CD4-positive, alpha-beta T cell treated with Interferon alpha-2 for 1 hour (primary cell): ENCODE measurements at regions not wholly inside any gene's neighbourhood (a gene's known extent, or its start where the extent isn't known, plus 50 kb on each side); places are given as distances from the start of the nearest gene placed in this dataset.

ENCODE experiments used
- DNase-seq, 2 donors: peaks; one replicate each; pipeline ENCODE4 v3.0.0-alpha.2; 2020 to 2022

DNA sequence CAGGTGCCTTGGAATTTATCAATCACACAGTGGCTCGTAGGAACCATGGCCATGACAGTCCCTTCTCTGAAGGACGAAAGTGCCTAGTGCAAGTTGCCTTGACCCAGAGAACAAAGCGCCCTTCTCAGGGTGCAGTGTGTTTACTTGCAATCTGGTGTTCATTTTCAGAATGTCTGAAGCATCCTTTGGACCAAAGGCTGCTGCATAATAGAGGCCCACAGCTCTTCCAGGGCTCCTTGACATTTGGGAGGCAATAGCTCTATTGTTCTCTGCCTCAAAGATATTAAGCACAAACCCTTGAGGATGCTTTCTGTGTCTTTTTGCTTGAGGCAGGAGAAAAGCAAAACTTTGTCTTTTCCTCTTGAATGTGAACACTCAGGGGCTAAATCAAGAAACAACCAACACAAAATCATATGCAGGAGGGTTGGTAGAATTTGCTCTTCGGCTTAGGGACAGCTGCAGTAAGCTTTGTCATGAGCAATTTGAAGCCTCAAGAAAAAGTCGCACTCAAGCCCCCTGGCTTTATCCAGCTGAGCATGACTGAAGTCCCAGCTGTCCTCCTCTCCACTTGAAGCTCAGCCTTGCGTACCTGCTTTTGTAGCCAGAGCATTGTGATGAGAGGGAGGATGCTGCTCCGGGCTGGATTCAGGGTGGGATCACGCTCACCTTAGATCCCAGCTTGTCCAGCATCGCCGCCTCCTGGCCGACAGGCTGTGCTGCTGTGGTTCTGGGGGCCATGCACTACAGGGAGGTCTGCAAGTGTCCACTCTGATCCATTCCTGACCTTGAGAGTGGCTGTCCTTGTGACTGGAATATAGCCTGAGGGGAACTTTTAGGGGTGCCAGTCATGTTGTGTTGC, 495.4 kb downstream of the CDH26 start:
- no peak for DNase-seq

DNA sequence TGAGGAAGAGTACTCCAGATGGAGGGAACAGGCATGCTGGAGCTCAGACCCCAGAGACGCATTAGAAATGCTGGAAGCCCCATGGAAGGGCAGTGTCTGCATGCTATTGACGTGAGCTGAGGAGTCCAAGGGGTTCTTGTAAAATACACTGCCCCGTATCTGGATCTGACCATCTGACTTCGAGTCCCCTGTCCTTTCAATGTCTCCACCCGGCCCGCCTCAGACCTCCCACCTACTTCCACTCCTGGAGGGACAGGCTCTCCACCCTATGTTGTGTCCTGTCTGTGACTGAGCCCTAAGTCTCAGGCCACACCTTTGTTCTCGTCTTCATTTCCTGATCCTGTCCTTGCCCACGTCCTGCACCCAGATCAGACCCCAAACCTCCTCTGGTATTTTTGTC, 496.3 kb downstream of the CDH26 start:
- DNase-seq: no peak

DNA sequence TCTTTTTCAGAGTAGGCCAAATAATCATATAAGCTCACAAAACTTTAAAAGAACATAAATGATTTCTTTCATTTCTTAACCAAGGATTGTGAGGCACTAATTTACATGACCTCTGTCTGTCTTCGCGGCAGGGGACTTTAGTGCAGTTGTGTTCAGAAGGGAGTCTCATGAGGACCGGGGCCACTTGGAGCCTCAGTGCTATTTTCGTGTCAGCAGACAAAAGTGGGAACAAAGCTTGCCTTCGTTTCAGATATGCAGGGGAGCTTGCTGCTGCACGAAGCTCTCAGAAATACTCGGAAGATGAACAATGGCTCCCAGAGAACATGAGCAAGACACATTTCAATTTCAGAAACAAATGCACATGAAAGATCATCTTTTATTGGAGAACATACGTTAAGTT, 497.0 kb downstream of the CDH26 start:
- DNase-seq: no peak

DNA sequence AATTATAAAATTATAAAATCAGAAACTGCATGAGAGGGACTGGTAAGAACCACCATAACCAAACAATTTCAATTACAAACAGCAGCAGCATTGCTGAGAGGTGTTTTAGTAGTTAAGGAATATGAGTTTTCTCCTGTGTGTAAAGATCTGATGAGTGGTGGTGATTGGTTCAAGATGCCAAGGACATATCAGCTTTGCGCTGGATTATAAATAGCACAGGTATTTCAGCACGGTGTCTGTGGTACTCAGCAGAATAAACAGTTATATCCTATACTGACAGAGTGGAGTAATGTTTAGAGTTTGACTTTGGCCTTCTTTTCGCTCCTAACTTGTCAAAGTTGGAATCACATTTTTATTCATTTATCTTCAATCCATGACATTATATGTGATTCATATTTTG, 501.0 kb downstream of the CDH26 start:
- no peak for DNase-seq

DNA sequence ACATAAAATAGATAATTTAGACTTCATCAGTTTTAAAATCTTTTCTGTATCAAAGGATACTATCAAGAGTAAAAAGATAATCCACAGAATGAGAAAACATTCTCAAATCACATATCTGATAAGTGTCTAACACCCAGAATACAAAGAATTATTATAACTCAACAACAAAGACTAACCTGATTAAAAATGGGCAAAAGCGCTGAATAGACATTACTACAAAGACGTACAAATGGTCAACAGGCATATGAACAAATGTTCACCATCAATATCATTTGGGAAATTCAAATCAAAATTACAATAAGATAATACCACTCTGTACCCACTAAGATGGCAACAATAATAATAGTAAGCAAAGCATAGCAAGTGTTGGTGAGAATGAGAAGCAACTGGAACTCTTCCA, 503.8 kb downstream of the CDH26 start:
- DNase-seq: no peak

DNA sequence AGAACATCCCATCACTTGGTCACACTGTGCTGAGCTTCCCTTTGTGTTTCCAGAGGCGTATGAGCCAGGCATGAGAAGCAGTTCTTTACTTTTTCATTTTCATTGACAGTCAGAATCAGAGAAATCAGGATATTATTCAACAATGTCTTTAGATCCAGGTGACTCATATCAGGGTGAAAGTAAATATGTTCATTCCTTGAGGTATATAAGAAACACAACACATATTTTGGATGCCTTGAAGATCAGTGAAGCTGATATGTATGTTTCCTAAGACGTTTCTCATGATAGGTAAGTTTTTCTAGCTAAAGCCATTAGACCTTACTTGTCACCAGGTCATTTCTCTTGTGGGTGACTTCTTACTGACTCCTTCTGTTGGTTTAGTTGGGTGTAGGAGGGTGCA, 505.6 kb downstream of the CDH26 start:
- DNase-seq: no peak

DNA sequence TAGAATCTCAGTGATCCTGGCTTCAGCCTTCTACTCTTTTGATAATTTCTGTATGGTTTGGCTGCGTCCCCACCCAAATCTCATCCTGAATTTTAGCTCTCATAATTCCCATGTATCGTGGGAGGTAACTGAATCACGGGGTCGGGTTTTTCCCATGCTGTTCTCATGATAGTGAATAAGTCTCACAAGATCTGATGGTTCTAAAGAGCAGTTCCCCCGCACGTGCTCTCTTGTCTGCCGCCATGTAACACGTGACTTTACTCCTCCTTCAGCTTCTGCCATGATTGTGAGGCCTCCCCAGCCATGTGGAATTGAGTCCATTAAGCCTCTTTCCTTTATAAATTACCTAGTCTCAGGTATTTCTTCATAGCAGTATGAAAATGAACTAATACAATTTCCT, 507.2 kb downstream of the CDH26 start:
- DNase-seq: no peak

DNA sequence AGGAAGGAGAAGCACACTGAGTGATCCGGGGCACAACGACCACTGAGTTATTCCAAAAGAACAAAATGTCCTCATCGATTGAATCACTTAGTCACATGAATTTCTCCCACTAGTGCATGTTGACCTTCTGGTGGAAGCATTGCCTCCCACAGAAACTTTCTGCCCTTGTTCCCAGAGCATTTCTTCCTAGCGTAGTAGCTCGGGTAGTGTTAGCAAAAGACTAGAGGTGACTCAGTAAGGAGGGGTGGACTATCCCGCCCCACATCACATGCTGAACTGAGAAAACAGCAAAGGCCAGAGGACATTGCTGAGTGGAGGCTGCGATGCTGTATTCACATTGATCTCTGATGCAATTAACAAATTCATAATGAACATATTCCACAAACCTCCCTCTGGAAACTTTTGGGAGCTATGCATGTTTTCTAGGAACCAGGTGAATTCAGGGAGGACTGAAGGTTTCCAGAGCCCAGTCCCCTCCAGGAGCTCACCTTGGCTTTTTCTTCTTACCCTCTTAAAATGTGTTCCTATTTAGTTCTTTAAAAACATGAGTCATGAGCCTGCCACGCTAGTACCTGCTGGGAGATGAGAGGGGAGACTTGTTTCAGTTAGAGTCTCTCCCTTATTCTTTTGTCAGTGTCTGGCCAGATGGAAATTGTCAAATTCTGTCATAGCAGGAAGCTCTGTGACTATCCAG, 507.9 kb downstream of the CDH26 start:
- no peak for DNase-seq

DNA sequence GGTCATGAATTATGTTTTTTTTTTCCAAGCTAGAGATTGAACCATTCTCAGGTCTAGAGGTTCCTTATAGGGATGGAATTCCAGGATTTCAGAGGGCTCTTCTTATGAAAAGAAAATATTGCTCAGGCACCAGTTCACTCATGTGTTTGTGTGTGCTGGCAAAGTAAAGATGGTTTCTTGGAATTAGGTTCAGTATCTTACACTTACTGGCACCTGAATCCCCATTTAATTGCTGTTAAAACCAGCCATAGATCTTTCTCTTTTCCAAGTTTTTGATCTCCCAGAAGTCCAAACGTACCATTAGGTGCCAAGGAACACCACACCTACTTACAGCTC, 508.4 kb downstream of the CDH26 start:
- DNase-seq: no peak

DNA sequence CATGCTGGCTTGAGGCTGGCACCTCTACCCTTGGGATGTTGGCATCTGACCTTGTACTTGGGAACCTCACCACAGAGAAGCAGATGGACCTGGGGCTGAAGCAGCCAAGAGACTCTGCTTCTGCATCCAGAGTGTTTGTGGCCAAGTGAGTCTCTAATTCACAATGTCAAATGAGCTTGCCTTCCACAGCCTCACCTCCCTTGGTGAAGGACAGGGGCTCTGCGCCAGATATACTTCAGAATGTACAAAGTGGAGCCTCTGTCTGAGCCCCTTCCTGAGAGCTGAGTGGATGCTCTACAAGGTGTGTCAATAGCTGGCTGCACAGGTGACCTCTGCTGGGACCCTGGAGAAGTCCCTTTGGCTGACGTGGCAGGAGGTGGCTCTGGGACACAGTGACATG, 508.9 kb downstream of the CDH26 start:
- no peak for DNase-seq

DNA sequence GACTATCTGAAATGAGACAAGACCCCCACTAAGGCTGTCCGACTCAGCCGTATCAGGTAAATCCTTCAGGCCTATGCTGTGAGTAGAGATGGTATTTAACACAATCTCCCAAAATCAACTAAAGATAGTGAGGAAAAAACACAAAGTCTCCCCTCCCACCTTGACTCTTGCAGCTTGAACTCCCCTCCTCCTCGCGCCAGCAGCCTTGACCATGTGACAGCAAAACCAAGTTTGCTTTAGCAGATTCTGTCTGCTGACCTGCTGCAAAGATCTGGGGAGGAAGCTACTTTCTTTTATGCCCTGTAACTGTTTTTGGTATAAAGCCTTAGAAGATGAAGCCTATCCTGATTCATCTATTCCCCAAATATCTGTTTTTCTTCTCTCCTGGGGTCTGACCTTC, 509.5 kb downstream of the CDH26 start:
- no peak for DNase-seq

DNA sequence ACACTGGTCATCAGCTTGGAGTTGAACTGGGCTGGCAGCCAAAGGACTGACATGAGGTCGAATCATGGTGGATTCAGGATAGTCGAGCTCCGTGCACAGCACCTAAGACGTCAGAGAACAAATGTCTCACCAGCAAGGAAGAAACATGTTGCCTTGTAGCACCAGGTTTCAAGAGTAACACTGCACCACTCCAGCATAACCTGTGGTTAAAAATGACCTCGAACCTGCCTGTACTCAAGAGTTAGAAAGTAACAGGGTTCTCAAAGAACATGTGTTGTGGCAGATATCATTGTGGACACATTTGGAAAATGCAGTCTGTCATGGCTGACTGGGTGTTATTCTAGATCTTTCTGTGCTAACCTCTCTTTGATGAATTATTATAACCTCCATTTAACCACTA, 511.6 kb downstream of the CDH26 start:
- DNase-seq: no peak

DNA sequence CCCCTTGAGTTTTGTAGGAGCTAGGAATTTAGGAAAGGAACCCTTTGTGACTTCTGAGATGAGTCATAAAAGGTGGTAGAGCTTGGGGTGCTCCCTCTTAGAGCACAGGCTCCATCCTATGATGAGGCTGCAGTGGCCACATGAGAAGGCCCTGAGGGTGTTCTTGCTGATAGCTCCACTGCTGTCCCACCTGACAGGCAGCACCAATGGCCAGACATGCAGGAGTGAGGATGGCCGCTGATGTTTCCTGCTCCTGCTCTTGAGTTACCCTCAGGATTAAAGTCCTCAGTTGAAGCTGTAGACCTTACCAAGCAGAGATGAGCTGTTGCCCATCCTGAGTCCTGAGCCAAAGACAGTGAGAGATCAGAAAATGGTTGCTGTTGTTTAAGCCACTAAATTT, 512.1 kb downstream of the CDH26 start:
- DNase-seq: no peak

DNA sequence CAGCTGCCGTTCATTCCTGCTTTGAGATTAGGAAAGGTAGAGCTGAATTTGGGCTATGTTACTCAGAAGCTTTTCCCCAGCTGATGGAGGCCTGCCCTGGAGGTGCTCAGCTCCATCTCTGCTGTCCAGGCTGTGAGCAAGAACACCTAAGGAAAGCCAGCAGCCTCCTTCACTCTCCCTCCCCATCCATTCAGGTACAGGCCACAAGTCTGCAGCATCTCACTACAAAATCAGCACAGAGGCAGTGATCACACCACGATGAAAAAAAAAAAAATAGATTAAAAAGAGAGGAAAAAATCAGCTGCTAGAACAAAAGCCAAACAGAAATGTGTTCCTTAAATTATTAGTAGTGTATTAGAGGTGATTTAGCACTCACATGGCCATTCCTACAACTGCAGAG, 515.0 kb downstream of the CDH26 start:
- DNase-seq: no peak

DNA sequence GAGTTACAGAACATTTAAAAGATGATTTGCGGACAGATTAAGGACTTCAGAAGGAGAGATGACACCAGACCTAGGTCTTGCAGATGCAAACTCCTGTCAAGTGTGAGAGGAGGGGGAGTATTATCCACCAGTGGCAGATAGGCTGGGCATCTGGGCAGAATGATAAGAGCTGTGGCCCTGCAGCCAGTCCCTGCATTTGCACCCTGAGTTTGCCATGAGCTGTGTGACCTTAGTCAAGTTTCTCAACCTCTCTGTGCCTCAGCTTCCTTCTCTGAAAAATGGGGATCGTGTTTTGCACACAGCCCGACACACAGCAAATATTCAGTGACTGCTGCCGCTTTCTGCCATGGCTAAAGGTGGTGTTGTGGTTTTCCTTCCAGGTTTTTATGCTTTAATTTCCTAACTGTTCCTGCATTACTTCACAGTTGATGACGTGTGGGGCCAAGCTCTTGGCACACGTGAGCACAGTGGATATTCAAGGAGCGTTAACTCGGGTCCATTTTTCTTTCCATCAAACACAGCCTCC, 516.2 kb downstream of the CDH26 start:
- DNase-seq: no peak

DNA sequence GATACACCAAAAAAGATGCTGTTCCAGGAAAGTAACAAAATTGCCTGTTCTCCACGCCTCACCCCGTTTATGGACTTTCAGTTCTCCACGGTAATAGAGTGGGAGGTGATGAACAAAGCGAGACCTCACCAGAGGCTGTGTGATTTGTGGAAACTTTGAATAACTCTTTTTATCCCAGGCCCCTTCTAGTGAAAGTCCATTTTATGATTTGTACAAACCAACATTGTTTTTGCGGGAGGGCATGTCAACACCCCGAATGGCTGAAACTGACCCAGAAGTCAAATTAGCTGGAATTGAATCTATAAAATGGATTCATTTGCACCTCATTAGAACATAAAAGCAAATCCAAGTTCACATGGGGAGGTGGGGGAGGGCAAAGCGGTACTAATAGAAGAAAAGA, 517.8 kb downstream of the CDH26 start:
- no peak for DNase-seq

DNA sequence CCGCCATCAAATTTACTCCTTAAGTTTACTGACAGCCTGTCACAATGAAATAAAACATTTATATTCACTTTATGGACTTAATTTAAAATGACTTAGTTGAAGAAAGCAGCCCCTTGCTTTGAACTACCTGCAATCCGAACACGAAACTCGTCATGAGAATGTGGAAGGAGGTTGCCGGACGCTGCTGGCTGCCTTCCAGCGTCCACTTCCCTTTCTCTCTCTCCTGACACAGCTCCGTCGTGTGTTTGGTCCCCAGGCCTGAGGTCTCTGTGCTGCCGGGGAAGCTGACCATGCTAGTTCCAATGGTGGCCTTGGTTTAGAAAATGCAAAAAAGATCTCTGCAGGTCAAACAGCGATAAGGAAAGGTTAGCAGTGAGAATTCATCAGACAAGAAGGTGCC, 519.7 kb downstream of the CDH26 start:
- DNase-seq: no peak

DNA sequence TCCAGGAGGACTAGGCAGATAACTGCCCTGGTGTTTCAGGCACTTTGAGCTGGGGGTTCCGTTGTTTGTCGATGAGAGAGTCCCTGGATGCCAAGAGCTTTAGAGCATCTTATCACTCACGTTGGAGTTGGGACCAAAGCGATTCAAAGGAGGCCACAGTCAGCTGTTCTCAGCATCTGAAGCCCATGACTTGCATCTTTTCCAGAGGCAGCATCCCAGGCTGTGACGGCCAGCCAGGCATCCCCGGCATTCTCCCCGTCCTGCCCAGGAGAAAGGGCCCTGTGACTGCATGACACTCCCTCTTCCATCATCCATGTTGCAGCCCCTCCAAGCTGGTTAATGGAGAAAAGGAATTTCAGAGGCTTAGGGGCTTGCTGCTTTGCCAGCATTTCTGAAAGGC, 520.3 kb downstream of the CDH26 start:
- DNase-seq: no peak

DNA sequence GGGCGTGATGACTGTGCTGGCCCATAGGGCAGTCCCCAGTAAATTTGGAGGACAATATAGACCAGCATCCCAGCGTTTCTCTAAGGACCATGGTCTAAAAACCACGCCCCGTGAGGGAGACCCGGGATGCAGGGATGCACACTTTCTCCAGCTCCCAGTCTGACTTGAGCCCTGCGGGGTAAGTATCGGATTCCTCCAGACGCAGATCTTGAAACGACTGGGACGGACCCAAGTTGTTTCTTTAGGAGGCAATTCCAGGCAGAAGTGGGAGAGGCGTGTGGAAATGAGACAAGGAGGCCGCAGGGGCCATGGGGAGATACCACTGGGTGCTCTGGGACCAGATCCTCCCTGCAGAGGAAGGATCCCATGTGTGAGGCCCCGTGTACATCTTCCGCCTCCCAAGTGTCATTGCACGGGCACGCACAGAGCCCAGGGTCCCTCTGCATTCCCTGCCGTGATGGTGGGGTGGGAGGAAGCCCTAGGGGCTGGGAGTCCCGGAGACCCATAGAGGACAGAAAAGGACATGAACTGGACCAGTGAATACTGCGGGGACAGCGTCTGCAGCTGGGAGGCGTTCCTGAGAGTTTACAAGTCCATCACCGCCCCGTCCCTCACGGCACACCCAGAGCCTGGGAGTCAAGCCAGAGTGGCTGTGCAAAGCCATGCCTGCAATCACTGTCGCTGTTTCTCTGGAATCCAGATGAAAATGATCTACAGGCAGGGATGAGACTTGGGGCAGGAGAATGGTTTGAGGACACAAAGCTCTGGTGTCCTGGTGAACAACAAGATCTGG, 522.9 kb downstream of the CDH26 start:
- DNase-seq: no peak

DNA sequence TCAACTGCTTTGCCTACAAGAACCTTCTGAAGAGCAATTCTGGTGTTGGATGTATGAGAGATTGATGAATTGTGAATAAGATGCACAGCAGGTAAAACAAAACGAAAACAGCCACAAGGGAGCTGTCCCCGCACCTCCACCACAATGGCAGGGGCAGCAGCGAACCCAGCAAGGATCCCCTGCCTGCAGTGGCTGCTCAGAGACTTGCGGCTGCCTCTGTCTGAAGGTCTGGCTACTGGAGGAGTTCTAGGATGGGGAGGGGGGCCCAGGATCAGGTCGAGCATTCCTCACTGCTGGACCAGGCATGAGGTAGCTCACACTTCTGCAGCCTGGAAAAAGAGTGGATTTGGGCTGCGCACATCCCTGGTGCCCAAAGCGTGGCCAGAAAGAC, 523.5 kb downstream of the CDH26 start:
- no peak for DNase-seq

DNA sequence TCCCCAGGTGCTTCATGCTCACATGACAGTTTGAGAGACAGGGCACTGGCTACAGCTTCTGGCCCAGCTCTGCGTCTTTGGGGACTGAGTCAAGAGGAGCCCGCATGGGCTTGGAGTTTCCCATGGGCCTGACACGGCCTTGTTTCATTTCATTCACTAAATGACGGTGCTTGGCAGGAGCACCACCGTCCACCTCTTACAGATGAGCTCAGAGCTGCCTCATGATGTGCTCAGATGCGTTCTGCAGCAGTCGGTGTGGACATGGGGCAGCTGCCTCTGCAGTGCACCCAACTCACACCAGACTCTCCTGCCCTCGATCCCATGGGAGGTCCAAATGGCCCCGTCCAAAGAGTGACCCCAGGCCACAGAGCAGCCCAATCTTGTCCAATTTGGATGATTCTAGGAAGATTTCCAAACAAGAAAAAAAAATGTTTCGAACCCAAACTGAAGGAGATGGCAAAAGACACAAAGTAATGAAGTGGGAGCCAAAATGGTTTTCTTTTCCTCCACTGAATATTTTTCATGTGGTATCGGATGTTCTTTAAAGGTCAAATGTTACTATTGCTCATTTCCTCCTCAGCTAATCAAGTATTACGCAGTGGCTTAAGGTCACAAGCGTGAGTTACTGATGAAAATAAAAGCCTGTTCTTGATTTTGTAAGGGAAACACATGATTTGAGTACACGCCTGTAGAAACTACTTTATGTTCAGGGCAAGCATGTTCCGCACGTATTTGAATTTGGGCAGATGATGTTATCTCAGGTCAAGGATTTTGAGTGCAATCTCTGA, 524.2 kb downstream of the CDH26 start:
- no peak for DNase-seq

DNA sequence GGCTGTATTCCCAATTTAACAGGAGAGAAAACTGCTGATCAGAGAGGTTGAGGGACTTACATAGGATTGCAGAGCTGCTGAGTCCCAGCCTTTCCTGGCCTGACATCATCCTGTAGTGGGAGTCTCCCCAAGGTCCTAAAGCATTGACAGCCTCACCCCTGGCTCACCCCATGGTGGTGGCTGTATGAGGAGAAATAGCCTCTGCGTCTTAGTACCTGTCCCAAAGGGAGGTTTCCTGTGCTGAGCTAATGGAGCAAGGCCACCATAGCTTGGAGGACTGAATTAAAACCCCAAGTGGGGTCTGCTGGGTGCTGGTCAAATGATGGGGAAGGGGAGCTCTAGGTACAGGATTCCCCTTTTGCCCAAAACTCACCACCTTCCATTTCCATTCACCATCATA, 525.1 kb downstream of the CDH26 start:
- no peak for DNase-seq

DNA sequence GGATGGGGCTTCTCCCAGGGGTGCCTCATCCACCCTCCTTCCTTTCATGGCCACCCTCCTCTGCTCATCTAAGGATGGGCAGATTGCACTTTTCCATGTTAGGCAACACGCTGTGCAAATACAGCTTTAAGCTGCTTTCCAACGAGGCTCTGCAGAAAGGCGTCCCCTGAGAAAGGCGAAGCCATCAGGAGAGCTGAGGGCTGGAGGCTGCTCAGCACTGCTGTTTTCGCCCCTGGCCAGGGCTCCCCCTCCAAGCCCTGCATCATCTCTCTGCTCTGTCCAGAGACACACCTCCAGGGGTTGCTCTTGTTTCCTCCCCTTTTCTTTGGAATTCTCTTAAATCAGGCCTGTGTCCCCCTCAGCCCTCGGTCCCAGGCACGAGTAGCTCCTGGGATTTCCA, 526.1 kb downstream of the CDH26 start:
- no peak for DNase-seq
